Activated naive CD4-positive, alpha-beta T cell treated with anti-CD3 and anti-CD28 coated beads for 36 hours (primary cell): ENCODE measurements at regions not wholly inside any gene's neighbourhood (a gene's known extent, or its start where the extent isn't known, plus 50 kb on each side); places are given as distances from the start of the nearest gene placed in this dataset.

Experiments
- CTCF ChIA-PET: fragments of 350-600 bp; sonication (Branson Sonifier 250); formaldehyde crosslinking; loops from one replicate; lab custom pipeline; 2021; ENCODE audit warnings: antibody characterized with exemption; lab: Charles Lee
- DNase-seq: peaks from one replicate; pipeline ENCODE4 v3.0.0-alpha.2; 2020
- H3K27ac Mint-ChIP-seq: one replicate; pipeline ENCODE4 v1.8.0; 2021; ENCODE audit warnings: mild to moderate bottlenecking, mixed read lengths
- H3K27me3 Mint-ChIP-seq: one replicate; pipeline ENCODE4 v1.8.0; 2021; ENCODE audit warnings: low read depth, mixed read lengths
- H3K36me3 Mint-ChIP-seq: one replicate; pipeline ENCODE4 v1.8.0; 2021; ENCODE audit warnings: low read depth, mixed read lengths
- H3K4me1 Mint-ChIP-seq: one replicate; pipeline ENCODE4 v1.8.0; 2021; ENCODE audit warnings: low read depth, mixed read lengths
- H3K4me3 Mint-ChIP-seq: one replicate; pipeline ENCODE4 v1.8.0; 2021; ENCODE audit warnings: mild to moderate bottlenecking, moderate library complexity, mixed read lengths
- H3K9me3 Mint-ChIP-seq: one replicate; pipeline ENCODE4 v1.8.0; 2021; ENCODE audit warnings: mixed read lengths
- intact Hi-C: fragments of 100-400 bp; cut with micrococcal nuclease; formaldehyde crosslinking; loops from one replicate; pipeline ENCODE4 v1.15.1; 2023

GRCh38 chr15:69841113-69841828 lies 256.4 kb downstream of the TLE3 start:
- H3K4me3 Mint-ChIP-seq, result no peak overlapping the region
- H3K27ac Mint-ChIP-seq, result no peak overlapping the region
- no peak for DNase-seq
- CTCF ChIA-PET, result no interaction called here
- H3K36me3 Mint-ChIP-seq, result no peaks in the 10 kb centered on the region
- intact Hi-C loops, result no loop called here
- H3K9me3 Mint-ChIP-seq, result no peaks in the 10 kb centered on the region
- no peaks in the 10 kb centered on the region for H3K4me1 Mint-ChIP-seq
- H3K27me3 Mint-ChIP-seq, result no peaks in the 10 kb centered on the region

DNA sequence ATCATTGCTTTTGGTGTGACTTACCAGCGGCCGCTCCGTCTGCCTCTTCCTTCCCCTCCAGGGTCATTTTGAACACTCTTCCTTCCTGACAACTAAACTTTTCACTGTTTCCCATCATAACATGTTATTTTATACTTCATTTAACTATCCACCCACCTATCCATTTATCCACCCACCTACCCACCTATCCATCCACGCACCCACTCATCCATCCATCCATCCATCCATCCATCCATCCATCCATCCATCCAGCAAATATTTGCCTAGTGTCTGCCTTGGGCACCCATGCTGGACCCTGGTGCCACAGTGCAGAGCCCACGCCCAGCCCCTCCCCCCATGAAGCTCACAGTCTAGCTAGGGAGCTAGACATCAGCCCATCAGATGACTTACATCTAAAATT lies 254.9 kb downstream of the TLE3 start:
- Mint-ChIP-seq H3K27ac (no peak overlapping the region), H3K4me3 (no peak overlapping the region), H3K36me3 (no peaks in the 10 kb centered on the region), H3K9me3 (no peaks in the 10 kb centered on the region), H3K4me1 (no peaks in the 10 kb centered on the region), H3K27me3 (no peaks in the 10 kb centered on the region)
- intact Hi-C loops, result no loop called here
- CTCF ChIA-PET, result no interaction called here
- DNase-seq, result no peak

GRCh38 chr15:69843276-69843899 lies 254.3 kb downstream of the TLE3 start:
- no peaks in the 10 kb centered on the region for H3K9me3 Mint-ChIP-seq
- DNase-seq, result no peak
- H3K36me3 Mint-ChIP-seq, result no peaks in the 10 kb centered on the region
- CTCF ChIA-PET, result no interaction called here
- peaks cover under 1% of the 10 kb centered on the region for H3K4me1 Mint-ChIP-seq
- H3K27ac Mint-ChIP-seq, result no peak overlapping the region
- H3K27me3 Mint-ChIP-seq, result no peaks in the 10 kb centered on the region
- H3K4me3 Mint-ChIP-seq, result no peak overlapping the region
- intact Hi-C loops, result no loop called here

DNA sequence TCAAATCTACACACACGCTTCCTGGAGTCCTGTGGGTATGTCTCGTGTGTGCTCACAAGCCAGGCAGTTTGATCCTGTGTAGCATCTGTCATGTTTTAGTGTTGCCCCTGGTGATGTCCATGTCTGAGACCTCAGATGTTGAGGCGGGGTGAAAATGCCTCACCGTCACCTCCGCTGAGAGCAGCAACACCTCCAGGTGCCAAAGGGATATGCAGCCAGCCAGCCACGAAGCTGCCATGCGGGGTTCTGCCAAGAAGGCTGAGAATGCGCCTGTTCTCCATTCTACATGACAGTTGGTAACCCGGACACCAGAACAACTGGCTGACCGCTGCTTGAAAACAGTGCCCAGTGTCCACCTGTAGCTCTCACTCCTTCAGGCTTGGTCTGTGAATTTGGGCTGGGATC lies 253.8 kb downstream of the TLE3 start:
- Mint-ChIP-seq H3K4me1 (peaks cover 6% of the 10 kb centered on the region), H3K27me3 (no peaks in the 10 kb centered on the region), H3K36me3 (no peaks in the 10 kb centered on the region), H3K27ac (no peak overlapping the region), H3K9me3 (no peaks in the 10 kb centered on the region), H3K4me3 (no peak overlapping the region)
- CTCF ChIA-PET, result no interaction called here
- intact Hi-C loops, result no loop called here
- no peak for DNase-seq

DNA sequence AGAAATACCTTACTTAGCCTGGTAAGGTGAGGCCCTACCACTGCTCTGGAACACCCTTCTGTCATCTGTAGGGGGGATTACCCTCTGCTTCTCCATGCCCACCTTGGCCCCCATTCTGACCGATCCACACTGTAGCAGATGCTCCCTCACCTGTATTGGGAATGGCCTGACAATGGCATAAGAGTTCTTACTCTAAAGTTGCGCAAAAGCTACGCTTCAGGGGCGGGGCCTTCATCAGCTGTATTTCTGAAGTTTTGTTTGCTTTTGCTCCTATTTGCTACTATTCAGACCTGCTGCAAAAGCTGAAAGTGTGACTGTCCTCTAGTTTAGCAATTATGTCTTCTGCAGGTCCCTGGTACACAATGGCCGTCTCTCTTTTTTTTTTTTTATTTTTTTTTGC lies 252.6 kb downstream of the TLE3 start:
- CTCF ChIA-PET, result interaction anchor here (0.6 kb wide), 1 partner anchor 16 kb away, joined by 3 read pairs; no protein-coding TSS in a partner anchor
- no peaks in the 10 kb centered on the region for H3K36me3 Mint-ChIP-seq
- no peak overlapping the region for H3K27ac Mint-ChIP-seq
- no peaks in the 10 kb centered on the region for H3K9me3 Mint-ChIP-seq
- peaks cover 6% of the 10 kb centered on the region for H3K4me1 Mint-ChIP-seq
- H3K27me3 Mint-ChIP-seq, result no peaks in the 10 kb centered on the region
- intact Hi-C loops, result no loop called here
- H3K4me3 Mint-ChIP-seq, result no peak overlapping the region
- no peak for DNase-seq

GRCh38 chr15:69847625-69848024 lies 250.1 kb downstream of the TLE3 start:
- Mint-ChIP-seq H3K9me3 (no peaks in the 10 kb centered on the region), H3K27ac (no peak overlapping the region), H3K36me3 (no peaks in the 10 kb centered on the region), H3K4me3 (no peak overlapping the region), H3K4me1 (peaks cover 6% of the 10 kb centered on the region), H3K27me3 (no peaks in the 10 kb centered on the region)
- no peak for DNase-seq
- CTCF ChIA-PET, result no interaction called here
- intact Hi-C loops, result no loop called here

GRCh38 chr15:69848096-69848495 lies 249.6 kb downstream of the TLE3 start:
- no peaks in the 10 kb centered on the region for H3K9me3 Mint-ChIP-seq
- CTCF ChIA-PET, result no interaction called here
- H3K27ac Mint-ChIP-seq, result no peak overlapping the region
- peaks cover 6% of the 10 kb centered on the region for H3K4me1 Mint-ChIP-seq
- no peak overlapping the region for H3K4me3 Mint-ChIP-seq
- no peaks in the 10 kb centered on the region for H3K36me3 Mint-ChIP-seq
- intact Hi-C loops, result no loop called here
- no peak for DNase-seq
- H3K27me3 Mint-ChIP-seq, result no peaks in the 10 kb centered on the region

DNA sequence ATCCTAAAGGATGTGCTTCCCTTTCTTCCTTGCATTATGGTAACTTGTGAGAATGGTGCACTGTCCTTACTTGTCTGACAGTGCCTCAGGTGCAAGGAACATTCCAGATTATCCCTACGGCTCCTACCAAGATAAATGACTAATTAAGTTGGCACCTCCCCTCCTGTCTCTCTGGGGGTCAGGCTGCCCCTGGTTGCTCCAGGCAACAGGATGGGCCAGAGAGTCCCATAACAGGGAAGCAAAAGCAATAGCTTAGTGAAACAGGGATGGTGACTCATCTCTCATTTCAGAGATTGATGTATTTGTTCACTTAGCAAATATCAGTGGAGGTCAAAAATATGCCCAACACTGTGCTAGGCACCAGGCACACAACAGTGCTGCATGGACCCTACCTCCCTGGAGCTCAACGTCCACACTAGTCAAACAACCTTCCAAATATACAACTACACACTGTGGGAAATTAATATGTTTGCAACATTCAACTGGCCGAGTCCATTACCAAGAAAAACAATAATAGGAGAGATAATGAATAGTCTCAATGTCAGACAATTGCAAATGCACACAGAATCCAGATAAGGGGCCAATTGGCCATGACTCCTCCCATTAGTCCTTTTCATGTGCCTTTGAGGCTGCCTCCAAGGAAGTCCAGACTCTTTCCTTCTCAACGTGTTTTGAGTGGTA lies 249.0 kb downstream of the TLE3 start:
- H3K9me3 Mint-ChIP-seq, result no peaks in the 10 kb centered on the region
- no peak overlapping the region for H3K4me3 Mint-ChIP-seq
- no peaks in the 10 kb centered on the region for H3K27me3 Mint-ChIP-seq
- CTCF ChIA-PET, result no interaction called here
- no peak overlapping the region for H3K27ac Mint-ChIP-seq
- no peak for DNase-seq
- peaks cover 6% of the 10 kb centered on the region for H3K4me1 Mint-ChIP-seq
- H3K36me3 Mint-ChIP-seq, result no peaks in the 10 kb centered on the region
- intact Hi-C loops, result no loop called here

DNA sequence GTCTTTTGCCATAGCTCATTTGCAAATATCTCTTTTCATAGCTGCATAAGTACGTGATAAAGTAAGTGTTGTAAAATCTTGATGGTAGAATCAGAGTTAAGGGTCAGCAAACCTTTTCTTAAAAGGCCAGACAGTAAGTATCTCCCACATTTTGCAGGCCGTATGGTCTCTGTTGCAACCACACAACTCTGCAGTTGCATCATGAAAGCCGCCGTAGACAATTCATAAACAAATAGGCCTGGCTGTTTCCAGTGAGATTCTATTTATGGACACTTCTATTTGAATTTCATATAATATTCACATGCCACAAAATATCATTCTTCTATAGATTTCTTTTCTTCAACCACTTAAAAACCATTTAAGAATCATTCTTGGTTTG lies 248.5 kb downstream of the TLE3 start:
- CTCF ChIA-PET, result no interaction called here
- Mint-ChIP-seq H3K36me3 (no peaks in the 10 kb centered on the region), H3K4me1 (peaks cover 6% of the 10 kb centered on the region), H3K9me3 (no peaks in the 10 kb centered on the region), H3K4me3 (no peak overlapping the region), H3K27me3 (no peaks in the 10 kb centered on the region), H3K27ac (no peak overlapping the region)
- DNase-seq, result no peak
- intact Hi-C loops, result no loop called here

DNA sequence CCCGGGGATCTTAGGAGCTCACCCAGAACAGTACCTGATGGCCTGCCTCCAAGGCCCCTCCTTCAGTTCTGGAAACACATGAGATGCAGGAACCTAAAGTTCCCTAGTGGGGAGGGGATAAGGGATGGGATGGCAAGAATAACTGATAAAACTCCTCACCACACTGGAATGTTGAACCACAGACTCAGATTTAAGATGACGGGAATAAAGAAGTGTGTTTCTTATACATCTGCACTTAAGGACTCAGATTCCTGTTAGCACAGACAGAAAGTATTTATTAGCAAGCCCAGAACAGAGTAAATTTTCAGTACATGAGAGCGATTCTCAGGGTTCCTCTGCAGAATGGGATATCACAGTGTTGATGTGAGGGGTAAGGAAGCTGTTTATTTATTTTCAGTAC lies 245.2 kb downstream of the TLE3 start:
- DNase-seq, result no peak
- Mint-ChIP-seq H3K9me3 (no peaks in the 10 kb centered on the region), H3K36me3 (no peaks in the 10 kb centered on the region), H3K4me3 (no peak overlapping the region), H3K27ac (no peak overlapping the region), H3K27me3 (no peaks in the 10 kb centered on the region), H3K4me1 (peaks cover 9% of the 10 kb centered on the region)
- CTCF ChIA-PET, result no interaction called here
- intact Hi-C loops, result no loop called here

GRCh38 chr15:69852916-69853315 lies 244.8 kb downstream of the TLE3 start:
- intact Hi-C loops, result no loop called here
- Mint-ChIP-seq H3K4me1 (peaks cover 13% of the 10 kb centered on the region), H3K4me3 (no peak overlapping the region), H3K27me3 (no peaks in the 10 kb centered on the region), H3K27ac (no peak overlapping the region), H3K9me3 (no peaks in the 10 kb centered on the region), H3K36me3 (no peaks in the 10 kb centered on the region)
- no peak for DNase-seq
- CTCF ChIA-PET, result no interaction called here

DNA sequence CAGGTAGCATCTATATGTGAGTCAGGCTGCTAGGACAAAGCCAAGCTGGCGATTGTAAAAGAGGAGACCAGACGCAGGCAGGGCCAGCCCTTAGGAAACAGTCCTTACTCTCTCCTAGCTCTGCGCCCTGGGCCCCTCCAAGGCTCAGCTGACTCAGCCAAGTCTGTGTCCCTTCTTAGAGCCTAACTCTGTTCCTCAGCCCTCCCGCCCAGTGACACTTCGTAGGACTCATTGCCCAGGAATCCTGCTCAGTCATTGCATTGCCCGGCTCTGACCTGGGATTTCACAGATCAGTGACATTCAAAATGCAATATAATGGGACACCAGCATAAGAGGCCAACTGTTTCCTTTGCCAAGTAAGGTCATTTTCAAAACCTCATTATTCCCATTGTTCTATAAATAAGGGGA lies 244.2 kb downstream of the TLE3 start:
- no peak overlapping the region for H3K4me3 Mint-ChIP-seq
- H3K9me3 Mint-ChIP-seq, result no peaks in the 10 kb centered on the region
- H3K36me3 Mint-ChIP-seq, result no peaks in the 10 kb centered on the region
- H3K27me3 Mint-ChIP-seq, result no peaks in the 10 kb centered on the region
- intact Hi-C loops, result no loop called here
- H3K27ac Mint-ChIP-seq, result no peak overlapping the region
- no peak for DNase-seq
- CTCF ChIA-PET, result interaction anchor here (0.7 kb wide), 1 partner anchor 18 kb away, joined by 3 read pairs; no protein-coding TSS in a partner anchor
- H3K4me1 Mint-ChIP-seq, result peaks cover 15% of the 10 kb centered on the region

DNA sequence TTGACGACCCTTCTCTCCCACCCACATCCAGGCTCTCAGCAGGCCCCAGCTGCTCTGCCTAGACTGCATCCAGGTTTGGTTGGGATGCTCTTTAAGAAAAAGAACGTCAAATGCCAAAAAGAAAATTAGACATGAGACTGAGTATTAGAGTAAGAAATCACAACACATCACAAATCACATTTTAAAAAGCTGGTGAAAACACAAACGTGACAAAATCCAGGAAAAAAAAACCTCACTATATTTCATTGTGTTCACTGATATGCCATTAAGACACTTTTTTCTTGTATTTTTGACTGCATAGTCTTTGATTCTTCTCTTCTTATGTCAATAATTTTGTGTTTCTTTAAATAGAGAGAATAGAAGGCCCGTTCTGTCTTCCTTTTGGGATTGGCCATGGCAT lies 243.7 kb downstream of the TLE3 start:
- H3K27me3 Mint-ChIP-seq, result no peaks in the 10 kb centered on the region
- intact Hi-C loops, result no loop called here
- CTCF ChIA-PET, result interaction anchor here (0.7 kb wide), 1 partner anchor 19 kb away, joined by 3 read pairs; no protein-coding TSS in a partner anchor

More for the DNA sequence above, 243.7 kb downstream of the TLE3 start:
- no peak for DNase-seq
- peaks cover 14% of the 10 kb centered on the region for H3K4me1 Mint-ChIP-seq
- H3K9me3 Mint-ChIP-seq, result no peaks in the 10 kb centered on the region
- no peak overlapping the region for H3K27ac Mint-ChIP-seq
- H3K4me3 Mint-ChIP-seq, result no peak overlapping the region
- H3K36me3 Mint-ChIP-seq, result no peaks in the 10 kb centered on the region
